ENCODE measurements at regions not wholly inside any gene's neighbourhood (a gene's known extent, or its start where the extent isn't known, plus 50 kb on each side); places are given as distances from the start of the nearest gene placed in this dataset.
"Not testable (repeated sequence)": the region's sequence is repeated elsewhere in the genome, so short reads cannot be mapped to it uniquely, and the experiment has no call there.

- DNase-seq (ENCODE audit: low spot score), result no peak
These were observed 186.1 kb downstream of the INHBB start for GRCh38 chr2:120531863-120532600.

- DNase-seq (ENCODE audit: low spot score), result no peak
These were observed 187.7 kb downstream of the INHBB start for GRCh38 chr2:120533625-120534024.

- DNase-seq (ENCODE audit: low spot score), result no peak
These were observed 188.5 kb downstream of the INHBB start for GRCh38 chr2:120534457-120534856.

GRCh38 chr2:120535081-120535480 is 189.1 kb downstream of the INHBB start:
- no peak for DNase-seq (ENCODE audit: low spot score)

- DNase-seq (ENCODE audit: low spot score), result no peak
These were observed 190.2 kb downstream of the INHBB start for GRCh38 chr2:120536141-120536540.

GRCh38 chr2:120538691-120539423 is 192.9 kb downstream of the INHBB start:
- no peak for DNase-seq (ENCODE audit: low spot score)

GRCh38 chr2:120539424-120539936 is 193.5 kb downstream of the INHBB start:
- no peak for DNase-seq (ENCODE audit: low spot score)

GRCh38 chr2:120539937-120540718 is 194.2 kb downstream of the INHBB start:
- peak; percentile 42 for DNase-seq (ENCODE audit: low spot score)

GRCh38 chr2:120540719-120541552 is 194.7 kb upstream of the GLI2 start:
- no peak for DNase-seq (ENCODE audit: low spot score)

GRCh38 chr2:120541553-120541932 is 194.1 kb upstream of the GLI2 start:
- DNase-seq (ENCODE audit: low spot score), result no peak

GRCh38 chr2:120541972-120542670 is 193.5 kb upstream of the GLI2 start:
- DNase-seq (ENCODE audit: low spot score), result no peak

- DNase-seq (ENCODE audit: low spot score), result no peak
These were observed 192.6 kb upstream of the GLI2 start for GRCh38 chr2:120542911-120543527.

GRCh38 chr2:120543899-120544298 is 191.8 kb upstream of the GLI2 start:
- no peak for DNase-seq (ENCODE audit: low spot score)

- DNase-seq (ENCODE audit: low spot score), result no peak
These were observed 191.1 kb upstream of the GLI2 start for GRCh38 chr2:120544522-120544921.

- not testable (repeated sequence) for DNase-seq (ENCODE audit: low spot score)
These were observed 190.7 kb upstream of the GLI2 start for GRCh38 chr2:120545007-120545406.

- DNase-seq (ENCODE audit: low spot score), result no peak
These were observed 190.1 kb upstream of the GLI2 start for GRCh38 chr2:120545521-120546047.

GRCh38 chr2:120546048-120546864 is 189.4 kb upstream of the GLI2 start:
- DNase-seq (ENCODE audit: low spot score), result no peak

- no peak for DNase-seq (ENCODE audit: low spot score)
These were observed 188.7 kb upstream of the GLI2 start for GRCh38 chr2:120546865-120547390.

- no peak for DNase-seq (ENCODE audit: low spot score)
These were observed 188.0 kb upstream of the GLI2 start for GRCh38 chr2:120547662-120548061.
